Spleen (tissue), 7 donors: ENCODE measurements at regions not wholly inside any gene's neighbourhood (a gene's known extent, or its start where the extent isn't known, plus 50 kb on each side); places are given as distances from the start of the nearest gene placed in this dataset.

Experiments
- CTCF ChIP-seq, 11 experiments: fragments of 200-600 bp in 7 of 11; fragments of 450-650 bp in 4 of 11; sonication (generic) in 4 of 11; IDR thresholded peaks in 8 of 11; conservative IDR thresholded peaks in 3 of 11; 1 replicate in 7 of 11; 2 replicates in 4 of 11; pipeline versions ENCODE4 v1.4.0 to v1.8.0; 2016 to 2021; ENCODE audit warnings: antibody characterized with exemption in 11 of 11, inconsistent platforms in 4 of 11, mild to moderate bottlenecking in 1 of 11
- POLR2A ChIP-seq, 3 donors: fragments of 450-650 bp; IDR thresholded peaks; one replicate each; pipeline ENCODE4 v1.5.1; 2017; ENCODE audit warnings: antibody characterized with exemption in 3 of 3, mild to moderate bottlenecking in 1 of 3
- POLR2AphosphoS5 ChIP-seq, 3 donors: sonication (generic); formaldehyde crosslinking; IDR thresholded peaks; one replicate each; pipeline ENCODE4 v1.5.1; 2017; ENCODE audit warnings: antibody characterized with exemption in 3 of 3
- donor health status: DM: no; HTN: no; CAD: no; lungs with moderate emphysema.
- donor health status: DM: no; HTN: no; CAD: no.
- donor health status: DM: no; HTN: no; CAD: no.

- TF ChIP-seq CTCF (IDR thresholded peaks at IDR 0.05 in 8 of 11, conservative IDR thresholded peaks at IDR 0.05 in 3 of 11), result no peak
- no peak for TF ChIP-seq POLR2AphosphoS5 (IDR thresholded peaks at IDR 0.05)
- TF ChIP-seq POLR2A (IDR thresholded peaks at IDR 0.05), result no peak
Observed at GRCh38 chr21:28858424-28858823, 134.3 kb downstream of the LTN1 start.
